Dermis microvascular lymphatic vessel endothelial cell (primary cell): ENCODE measurements at regions not wholly inside any gene's neighbourhood (a gene's known extent, or its start where the extent isn't known, plus 50 kb on each side); places are given as distances from the start of the nearest gene placed in this dataset.

Source experiments
- DNase-seq, 2 donors: peaks; one replicate each; pipeline versions ENCODE4 v3.0.0 to v3.0.0-alpha.2; 2010; ENCODE audit warnings: low read depth in 2 of 2

DNA sequence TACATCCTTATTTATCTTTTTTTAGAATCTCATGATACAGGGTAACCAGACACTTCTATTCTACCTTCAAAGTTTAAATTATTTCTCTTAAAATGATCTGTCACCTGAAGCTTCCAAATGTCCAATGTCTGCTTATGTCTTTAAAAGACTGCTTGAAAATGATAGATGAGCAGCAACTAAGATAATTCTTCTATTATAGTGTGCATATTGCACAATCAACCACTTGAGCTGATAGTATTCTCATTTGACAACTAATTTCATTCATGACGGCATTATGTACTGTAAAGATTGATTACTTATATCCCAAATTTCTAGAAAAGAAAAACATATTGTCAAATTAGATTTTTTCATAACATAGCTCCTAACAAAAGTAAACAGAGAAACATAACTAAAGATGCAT, 1478.2 kb upstream of the MIR17HG start:
- DNase-seq = no peak

DNA sequence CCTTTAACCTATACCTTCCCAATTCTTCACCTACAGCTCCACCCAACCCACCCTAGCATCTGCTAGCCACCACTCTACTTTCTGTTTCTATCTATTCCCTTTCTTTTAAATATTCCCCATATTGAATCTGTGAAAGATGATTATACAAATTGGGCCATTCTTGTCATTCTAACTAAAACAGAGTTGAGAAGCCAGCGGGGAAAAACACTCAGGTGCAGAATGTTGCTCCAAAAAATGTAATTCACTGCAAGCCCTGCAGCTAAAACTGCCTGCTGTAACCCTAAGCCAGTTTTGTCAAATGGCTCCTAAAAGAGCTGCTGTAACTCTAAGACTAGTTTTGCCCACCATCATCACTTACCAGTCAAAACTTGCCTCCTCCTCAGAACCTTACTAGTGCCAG, 1468.6 kb upstream of the MIR17HG start:
- DNase-seq = no peak

DNA sequence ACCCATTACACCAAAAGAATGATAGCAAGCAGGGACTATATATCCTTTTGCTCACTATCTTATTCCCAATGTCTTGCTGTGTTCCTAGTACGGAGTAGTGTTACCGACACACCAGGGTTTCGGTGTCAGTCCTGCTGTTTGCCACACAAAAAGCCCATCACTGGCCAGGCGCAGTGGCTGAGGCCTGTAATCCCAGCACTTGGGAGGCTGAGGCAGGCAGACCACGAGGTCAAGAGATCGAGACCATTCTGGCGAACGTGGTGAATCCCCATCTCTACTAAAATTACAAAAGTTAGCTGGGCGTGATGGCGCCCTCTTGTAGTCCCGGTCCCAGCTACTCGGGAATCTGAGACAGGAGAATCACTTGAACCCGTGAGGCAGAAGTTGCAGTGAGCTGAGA, 1467.3 kb upstream of the MIR17HG start:
- DNase-seq = no peak

DNA sequence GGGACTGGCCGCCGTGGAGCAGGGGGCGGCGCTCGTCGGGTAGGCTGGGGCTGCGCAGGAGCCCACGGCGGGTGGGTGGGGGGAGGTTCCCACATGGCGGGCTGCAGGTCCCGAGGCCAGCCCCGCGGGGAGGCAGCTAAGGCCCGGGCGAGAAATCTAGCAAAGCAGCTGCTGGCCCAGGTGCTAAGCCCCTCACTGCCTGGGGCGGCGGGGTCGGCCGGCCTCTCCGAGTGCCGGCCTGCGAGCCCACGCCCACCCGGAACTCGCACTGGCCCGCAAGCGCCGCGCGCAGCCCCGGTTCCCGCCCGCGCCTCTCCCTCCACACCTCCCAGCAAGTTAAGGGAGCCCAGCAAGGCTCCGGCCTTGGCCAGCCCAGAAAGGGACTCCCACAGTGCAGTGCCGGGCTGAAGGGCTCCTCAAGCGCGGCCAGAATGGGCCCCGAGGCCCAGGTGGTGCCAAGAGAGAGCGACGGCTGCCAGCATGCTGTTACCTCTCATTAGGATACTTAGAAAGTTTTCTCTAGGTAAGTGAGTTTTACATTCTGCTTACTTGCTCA, 1463.5 kb upstream of the MIR17HG start:
- no peak for DNase-seq

DNA sequence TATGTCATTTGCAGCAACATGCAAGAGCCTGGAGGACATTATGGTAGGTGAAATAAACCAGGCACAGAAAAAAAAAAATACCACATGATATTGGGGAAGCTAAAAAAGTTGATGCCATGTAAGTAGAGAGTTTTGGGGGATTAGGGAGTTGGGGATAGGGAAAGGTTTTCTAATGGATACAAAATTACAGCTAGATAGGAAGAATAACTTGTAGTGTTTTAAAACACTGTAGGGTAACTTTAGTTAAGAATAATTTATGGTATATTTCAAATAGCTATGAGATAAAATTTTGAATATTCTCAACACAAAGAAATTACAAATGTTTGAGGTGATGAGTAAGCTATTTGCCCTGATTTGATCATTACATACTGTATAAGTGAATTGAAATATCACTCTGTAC, 1456.7 kb upstream of the MIR17HG start:
- no peak for DNase-seq

DNA sequence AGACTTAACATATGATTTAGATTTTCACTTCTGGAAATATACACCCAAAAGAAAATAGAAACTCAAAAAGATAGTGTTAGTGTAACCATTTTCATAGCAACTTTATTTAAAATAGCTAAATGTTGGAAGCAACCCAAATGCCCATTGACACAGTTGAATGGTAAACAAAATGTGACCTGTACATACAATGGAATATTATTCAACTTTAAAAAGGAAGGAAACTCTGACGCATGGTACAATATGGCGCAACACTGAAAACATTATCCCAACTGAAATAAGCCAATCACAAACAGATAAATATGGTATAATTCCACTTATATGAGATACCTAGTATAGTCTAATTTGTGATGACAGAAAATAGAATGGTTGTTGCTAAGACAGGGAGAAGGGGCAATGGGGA, 1456.1 kb upstream of the MIR17HG start:
- peak; percentile 83 to 96 for DNase-seq

DNA sequence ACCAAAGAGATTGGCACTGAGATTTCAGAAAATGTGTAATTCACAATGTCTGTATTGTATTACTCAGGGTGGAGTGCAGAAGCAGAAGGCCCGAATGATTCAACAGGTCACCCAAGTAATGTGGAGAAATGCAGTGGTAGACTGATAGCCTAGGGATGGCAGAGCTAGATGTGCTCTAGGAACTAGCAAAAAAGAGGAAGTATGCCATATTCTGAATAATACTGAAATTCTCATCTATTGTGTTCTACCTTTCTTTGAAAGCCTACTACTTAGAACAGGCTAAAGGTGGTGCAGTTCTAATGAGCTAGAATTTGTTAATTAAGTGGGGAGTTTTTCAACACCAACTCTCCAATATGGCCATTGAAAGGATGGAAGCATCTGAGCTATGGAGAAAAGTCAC, 1449.8 kb upstream of the MIR17HG start:
- DNase-seq = no peak

DNA sequence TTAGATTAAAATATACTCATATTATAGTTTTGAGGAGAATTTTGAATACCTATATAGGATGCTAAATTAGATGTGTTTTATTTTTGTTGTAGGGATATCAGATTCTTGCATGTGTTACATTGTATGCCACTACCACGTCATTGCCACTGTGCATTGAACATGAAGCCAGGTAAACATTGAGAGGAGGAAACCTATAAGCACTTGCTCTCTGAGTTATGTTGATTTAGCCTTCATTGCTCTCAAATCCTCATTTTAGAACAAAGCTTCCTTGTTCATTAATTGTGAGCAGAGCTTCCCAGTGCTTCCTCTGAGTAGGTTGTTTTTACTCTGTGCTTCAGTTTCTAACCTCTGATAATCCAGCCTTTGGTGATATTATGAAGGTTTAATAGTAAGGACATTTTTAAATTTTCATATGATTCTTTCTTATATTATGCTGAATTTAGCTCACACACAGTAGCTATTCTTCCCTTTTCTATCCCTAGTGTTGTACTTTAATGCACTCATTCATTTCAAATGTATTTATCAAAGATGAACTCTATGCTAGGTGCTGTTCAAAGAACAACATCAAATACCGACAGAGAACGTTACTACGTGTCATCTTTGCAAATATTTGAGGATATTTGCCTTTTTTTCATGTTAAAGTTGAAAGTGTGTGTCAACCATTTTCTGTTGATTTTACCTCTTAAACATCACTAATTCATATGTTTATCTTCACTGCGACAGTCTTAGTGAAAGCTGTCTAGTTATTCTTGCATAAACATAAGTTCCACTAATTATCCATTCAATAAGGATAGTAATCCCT, 1448.0 kb upstream of the MIR17HG start:
- DNase-seq = peak in 1 of 2 donors; percentile 11

DNA sequence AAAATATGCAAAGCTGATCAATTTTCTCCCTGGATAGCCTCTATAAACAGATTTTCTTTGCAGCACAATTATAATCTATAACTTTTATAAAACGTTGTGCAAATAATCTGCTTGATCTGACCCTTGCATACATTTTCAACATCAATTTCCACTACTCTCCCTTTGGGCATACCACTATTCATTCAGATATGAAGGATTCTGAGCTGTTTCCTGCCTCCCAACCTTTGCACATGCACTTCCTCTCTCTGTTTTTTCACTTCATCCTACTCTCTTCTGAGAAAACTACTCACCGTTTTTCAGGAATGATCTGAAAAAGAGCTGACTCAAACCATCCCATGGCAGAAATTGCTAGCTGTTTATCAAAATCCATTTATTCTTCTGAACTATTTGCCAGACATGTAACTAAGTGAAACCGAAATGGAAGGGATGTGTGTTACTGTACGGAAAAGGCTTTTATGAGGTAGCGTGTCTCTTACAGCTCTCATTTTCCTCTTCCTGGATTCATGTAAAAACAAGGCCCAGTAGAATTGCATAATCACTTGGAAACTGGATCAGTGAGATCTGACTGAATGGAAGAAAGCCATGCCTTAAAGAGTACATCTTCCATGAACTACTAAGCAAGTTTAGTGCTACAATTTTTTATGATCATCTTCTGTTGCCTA, 1447.3 kb upstream of the MIR17HG start:
- peak; percentile 71 to 97 for DNase-seq

DNA sequence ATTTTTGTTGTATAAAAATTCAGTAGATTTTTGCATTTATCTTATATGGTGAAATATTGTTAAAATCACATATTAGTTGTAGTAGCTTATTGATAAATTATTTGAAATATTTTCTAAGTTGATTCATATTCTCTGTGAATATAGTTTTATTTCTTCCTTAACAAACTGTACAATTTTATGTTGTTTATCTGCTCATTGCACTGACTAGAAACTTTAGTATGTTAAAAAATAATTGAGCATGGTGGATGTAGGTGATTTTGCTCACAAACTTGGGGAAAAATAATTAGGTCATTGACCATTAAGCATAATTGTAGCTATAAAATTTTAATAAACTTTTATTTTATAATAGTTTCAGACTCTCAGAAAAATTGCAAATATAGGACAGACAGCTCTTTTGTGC, 1445.3 kb upstream of the MIR17HG start:
- no peak for DNase-seq

DNA sequence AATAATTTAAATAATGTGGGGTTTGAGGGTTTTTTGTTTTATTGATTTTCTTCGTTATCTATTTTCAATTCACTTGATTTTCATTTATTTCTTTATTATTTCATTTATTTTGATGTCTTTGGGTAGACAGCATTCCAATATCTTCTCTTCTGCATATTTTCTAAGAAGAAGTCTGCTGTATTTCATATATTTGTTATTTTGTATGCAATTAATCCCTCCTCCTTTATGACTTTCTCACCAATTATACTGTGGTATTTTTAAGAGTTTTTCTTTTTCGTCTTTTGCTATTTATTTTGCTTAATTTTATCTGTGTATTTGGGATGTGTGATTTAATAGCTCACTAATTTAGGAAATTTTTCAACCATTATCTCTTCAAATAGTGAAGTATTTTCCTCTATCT, 1444.4 kb upstream of the MIR17HG start:
- no peak for DNase-seq

DNA sequence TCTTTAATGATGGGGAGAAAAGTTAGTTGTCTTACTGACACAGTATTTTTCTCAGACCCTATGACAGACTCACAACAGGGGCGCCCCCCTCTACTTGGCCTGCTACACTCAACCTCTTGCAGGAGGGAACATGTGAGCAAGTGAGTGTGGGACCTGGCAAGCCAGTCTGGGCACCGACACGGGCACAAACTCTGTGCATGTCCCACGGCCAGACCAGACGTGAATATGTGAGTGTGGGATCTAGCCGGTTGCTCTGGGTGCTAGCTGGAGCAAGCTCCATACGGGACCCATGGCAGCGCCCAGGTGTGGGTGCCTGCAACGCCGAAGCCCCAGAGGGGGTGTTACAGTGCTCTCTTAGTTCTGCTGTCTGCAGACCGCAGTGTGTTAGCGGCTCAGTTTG, 1437.3 kb upstream of the MIR17HG start:
- no peak for DNase-seq

DNA sequence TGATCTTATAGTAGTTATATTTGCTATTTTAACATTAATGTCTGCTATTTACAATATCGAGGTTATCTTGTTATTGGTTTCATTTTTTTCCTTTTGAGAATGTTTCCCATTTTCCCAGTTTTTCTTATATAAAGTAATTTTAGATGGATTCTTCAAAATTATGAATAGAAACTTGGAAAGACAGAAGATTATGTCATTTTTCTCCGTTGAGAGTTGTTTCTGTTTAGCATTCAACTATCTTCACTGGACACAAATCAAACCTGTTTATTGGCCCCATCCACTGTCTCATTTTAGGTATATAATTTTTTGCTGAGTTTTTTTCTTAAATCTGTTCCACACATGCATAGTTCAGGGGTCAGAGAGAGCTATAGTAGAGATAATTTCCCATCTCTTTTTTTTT, 1430.9 kb upstream of the MIR17HG start:
- DNase-seq = no peak

DNA sequence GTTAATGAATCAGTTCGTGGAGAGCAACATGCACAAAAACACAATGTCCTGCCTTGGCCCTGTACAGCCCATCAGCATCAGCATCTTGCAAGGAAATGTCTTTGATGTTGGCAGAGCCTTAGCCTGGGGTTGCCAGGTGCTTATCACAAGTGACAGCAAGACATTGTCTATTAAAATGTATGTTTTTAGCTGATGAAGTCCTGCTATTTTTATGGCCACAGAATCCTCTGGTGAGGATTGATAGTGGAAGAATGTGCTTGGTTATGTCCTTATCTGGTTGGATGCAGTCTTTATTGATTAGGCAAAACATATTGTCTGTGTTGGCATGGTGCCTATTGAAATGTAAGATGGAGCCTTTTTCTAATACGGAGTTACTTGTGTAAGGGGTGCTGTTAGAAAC, 1427.0 kb upstream of the MIR17HG start:
- no peak for DNase-seq

DNA sequence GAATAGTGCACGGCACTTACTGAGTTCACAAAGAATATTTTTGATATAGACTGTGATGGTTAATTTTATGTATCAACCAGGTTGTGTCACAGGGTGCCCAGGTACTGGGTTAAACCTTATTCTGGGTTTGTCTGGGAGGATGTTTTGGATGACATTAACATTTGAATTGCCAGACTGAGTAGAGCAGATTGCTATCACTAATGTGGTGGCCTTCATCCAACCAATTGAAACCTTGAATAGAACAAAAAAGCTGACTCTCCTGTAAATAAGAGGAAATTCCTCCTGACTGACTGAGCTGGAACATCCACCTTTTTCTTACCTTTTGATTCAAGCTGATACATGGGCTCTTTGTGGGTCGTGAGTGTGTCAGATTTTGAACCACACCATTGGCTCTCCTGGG, 1424.4 kb upstream of the MIR17HG start:
- no peak for DNase-seq

DNA sequence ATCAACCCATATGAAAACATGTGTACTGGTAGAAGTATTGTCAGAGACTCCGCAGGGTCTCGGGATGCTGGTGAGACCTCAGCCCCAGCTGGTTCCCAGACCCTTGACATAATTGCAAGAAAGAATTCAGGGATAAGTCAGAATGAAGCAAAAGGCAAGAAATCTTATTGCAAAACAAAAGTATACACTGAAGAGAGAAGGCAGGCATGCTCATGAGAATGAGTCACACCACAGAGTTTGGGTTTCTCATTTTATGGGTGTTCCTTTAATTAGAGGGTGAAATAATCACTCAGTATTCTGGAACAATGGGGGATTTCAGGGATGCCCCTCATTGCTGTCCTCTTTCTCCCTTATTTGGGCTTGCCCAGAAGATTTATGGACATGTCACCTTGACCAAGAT, 1423.8 kb upstream of the MIR17HG start:
- DNase-seq = no peak

DNA sequence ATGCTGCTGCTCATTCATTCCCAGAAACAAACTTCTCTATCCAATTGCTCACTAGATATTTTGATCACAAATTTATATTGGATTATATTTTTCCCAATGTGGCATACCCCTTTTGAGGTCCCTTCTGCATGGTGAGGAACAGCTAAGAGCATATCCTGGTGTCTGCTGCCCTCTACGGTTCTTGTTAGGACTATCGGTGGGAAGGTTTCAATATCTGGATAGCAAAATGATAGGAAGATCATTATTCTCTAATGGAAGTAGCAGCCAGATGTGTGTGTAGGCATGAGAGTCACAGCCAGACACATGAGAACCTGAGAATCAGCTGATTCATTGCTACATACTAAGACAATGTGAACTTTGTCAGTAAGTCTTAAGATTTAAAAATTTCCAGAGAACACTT, 1422.4 kb upstream of the MIR17HG start:
- peak; percentile 56 to 75 for DNase-seq

DNA sequence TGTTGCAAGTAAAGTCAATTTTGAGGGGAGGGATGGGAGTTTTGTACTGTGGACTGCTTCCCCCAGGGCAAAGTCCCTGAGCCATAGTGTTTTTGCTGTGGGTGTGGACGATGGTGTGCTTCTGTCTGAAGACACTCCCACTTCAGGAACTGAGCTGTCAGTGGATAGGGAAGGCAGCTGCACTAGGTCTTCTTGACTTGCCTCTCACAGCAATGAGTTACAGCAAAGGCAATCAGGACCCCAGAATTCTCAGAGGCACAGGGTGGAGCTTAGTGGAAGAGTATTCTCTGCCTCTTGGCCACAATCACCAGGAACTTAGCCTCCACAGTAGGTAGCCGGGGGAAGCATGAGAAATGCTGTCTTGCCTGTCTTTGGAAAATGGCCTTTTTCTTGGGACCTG, 1416.6 kb upstream of the MIR17HG start:
- no peak for DNase-seq

DNA sequence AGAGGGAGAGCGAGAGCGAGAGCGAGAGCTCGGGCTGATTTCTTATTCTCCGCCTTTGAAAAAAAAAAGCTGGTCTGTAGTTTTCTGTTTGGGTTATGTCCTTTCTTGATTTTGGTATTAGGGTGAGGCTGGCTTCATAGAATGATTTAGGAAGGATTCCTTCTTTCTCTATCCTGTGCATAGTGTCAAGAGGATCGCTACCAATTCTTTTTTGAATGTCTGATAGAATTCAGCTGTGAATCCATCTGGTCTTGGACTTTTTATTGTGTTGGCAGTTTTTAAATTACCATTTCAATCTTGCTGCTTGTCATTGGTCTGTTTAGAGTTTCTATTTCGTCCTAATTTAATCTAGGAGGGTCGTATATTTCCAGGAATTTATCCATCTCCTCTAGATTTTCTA, 1414.6 kb upstream of the MIR17HG start:
- no peak for DNase-seq

DNA sequence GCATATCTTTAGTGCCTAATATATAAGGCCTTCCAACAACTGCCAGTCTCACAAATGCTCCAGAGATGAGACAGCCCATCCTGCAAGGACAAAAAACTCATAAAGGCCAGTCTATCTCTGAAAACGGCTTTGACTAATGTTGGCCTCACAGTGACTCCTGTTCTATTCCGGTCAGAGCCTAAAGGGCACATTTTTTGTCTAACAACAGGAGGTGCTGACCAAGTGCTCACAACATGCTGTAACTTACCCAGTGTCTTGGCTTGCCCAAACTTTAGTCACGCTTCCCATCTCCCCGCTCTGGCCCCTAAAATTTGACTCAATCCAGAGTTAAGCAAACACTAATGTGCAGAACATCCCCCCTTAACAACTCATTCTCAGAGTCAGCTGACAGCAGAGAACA, 1411.2 kb upstream of the MIR17HG start:
- no peak for DNase-seq

DNA sequence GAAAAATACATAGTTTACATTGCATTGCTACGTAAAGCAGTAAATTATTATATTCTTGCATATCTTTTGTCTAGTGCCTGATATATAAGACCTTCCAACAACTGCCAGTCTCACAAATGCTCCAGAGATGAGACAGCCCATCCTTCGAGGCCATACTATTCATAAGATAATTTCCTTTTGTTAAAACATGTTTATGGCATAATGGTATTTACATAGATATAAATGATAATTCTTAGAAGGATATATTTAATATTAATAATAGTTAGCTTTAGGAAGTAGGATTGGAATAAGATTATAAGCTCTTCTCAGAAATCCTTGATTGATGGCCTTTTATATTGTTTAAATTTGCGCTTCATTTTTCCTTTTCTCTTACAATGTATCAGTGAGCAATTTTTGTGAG, 1410.1 kb upstream of the MIR17HG start:
- no peak for DNase-seq

DNA sequence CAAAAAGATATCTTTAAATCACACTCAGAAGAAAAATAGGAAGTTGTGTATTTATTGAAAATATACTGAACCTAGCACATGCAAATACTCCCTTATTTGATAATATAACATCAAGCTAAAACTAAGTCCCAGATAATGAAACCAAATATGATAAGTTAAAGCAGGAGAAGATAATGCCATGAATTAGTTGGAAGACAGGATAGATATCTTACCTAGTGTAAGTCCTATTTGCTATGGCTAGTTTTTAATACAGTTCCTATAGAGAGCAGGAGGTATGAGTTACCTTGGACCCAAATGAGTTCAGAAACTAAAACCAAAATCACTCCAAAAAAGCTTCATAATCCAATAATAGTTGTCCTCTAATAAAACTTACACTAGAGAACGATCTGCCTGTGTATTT, 1407.1 kb upstream of the MIR17HG start:
- no peak for DNase-seq

DNA sequence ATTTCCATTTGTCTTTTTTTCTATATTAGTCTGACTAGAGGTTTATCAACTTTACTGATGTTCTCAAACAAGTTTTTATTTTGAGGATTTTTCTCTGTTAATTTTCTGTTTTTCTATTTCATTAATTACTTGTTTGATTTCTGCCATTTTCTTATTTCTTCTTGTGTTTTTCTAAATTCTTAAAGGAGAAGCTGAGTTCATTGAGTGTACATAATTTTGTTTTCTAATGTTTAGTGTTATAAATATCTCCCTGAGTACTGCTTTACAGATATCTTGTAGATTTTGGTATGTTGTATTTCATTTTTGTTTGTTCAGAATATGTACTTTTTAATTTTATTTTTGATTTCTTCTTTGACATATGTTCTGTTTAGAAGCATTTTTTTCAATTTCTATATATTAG, 1404.3 kb upstream of the MIR17HG start:
- no peak for DNase-seq
